ENCODE measurements at regions not wholly inside any gene's neighbourhood (a gene's known extent, or its start where the extent isn't known, plus 50 kb on each side); places are given as distances from the start of the nearest gene placed in this dataset.

GRCh38 chr15:37165395-37165794 lies 65.0 kb upstream of the MEIS2 start:
- no peaks in the 10 kb centered on the region for H3K27me3 ChIP-seq
- H3K36me3 ChIP-seq: no peaks in the 10 kb centered on the region
- no peak for DNase-seq
- H3K9me3 ChIP-seq (replicated peaks): no peaks in the 10 kb centered on the region
- no peak overlapping the region for H3K4me3 ChIP-seq
- H3K27ac ChIP-seq: no peak overlapping the region
- no peaks in the 10 kb centered on the region for H3K4me1 ChIP-seq

GRCh38 chr15:37166402-37166801 lies 66.1 kb upstream of the MEIS2 start:
- Histone ChIP-seq H3K4me3 (no peak overlapping the region), H3K4me1 (no peaks in the 10 kb centered on the region)

GRCh38 chr15:37181339-37181738 lies 81.0 kb upstream of the MEIS2 start:
- no peaks in the 10 kb centered on the region for H3K36me3 ChIP-seq
- H3K27ac ChIP-seq: no peak overlapping the region
- H3K9me3 ChIP-seq (replicated peaks): no peaks in the 10 kb centered on the region
- H3K4me1 ChIP-seq: no peaks in the 10 kb centered on the region
- no peaks in the 10 kb centered on the region for H3K27me3 ChIP-seq
- no peak for DNase-seq
- no peak overlapping the region for H3K4me3 ChIP-seq

More at GRCh38 chr15:37166402-37166801, 66.1 kb upstream of the MEIS2 start:
- no peak overlapping the region for H3K27ac ChIP-seq
- H3K9me3 ChIP-seq (replicated peaks): no peaks in the 10 kb centered on the region
- no peak for DNase-seq
- H3K36me3 ChIP-seq: no peaks in the 10 kb centered on the region
- H3K27me3 ChIP-seq: no peaks in the 10 kb centered on the region

GRCh38 chr15:37199545-37199944 lies 99.2 kb upstream of the MEIS2 start:
- Histone ChIP-seq H3K4me1 (no peaks in the 10 kb centered on the region), H3K27ac (no peak overlapping the region), H3K36me3 (no peaks in the 10 kb centered on the region), H3K9me3 (replicated peaks) (no peaks in the 10 kb centered on the region), H3K4me3 (no peak overlapping the region), H3K27me3 (no peaks in the 10 kb centered on the region)
- no peak for DNase-seq

GRCh38 chr15:37203050-37203449 lies 102.7 kb upstream of the MEIS2 start:
- Histone ChIP-seq H3K4me1 (no peaks in the 10 kb centered on the region), H3K9me3 (replicated peaks) (no peaks in the 10 kb centered on the region), H3K27me3 (no peaks in the 10 kb centered on the region), H3K4me3 (no peak overlapping the region), H3K27ac (no peak overlapping the region), H3K36me3 (no peaks in the 10 kb centered on the region)
- no peak for DNase-seq

- no peaks in the 10 kb centered on the region for H3K36me3 ChIP-seq
- H3K4me3 ChIP-seq: no peak overlapping the region
- DNase-seq: peak in 1 of 2 experiments; percentile 1
- no peaks in the 10 kb centered on the region for H3K4me1 ChIP-seq
- no peak overlapping the region for H3K27ac ChIP-seq
- no peaks in the 10 kb centered on the region for H3K27me3 ChIP-seq
- no peaks in the 10 kb centered on the region for H3K9me3 ChIP-seq (replicated peaks)
These were observed 104.3 kb upstream of the MEIS2 start for GRCh38 chr15:37204692-37205091.

GRCh38 chr15:37206690-37207089 lies 106.3 kb upstream of the MEIS2 start:
- Histone ChIP-seq H3K27ac (no peak overlapping the region), H3K36me3 (no peaks in the 10 kb centered on the region), H3K4me3 (no peak overlapping the region)

GRCh38 chr15:37208146-37209040 lies 108.0 kb upstream of the MEIS2 start:
- Histone ChIP-seq H3K9me3 (replicated peaks) (no peaks in the 10 kb centered on the region), H3K27ac (no peak overlapping the region), H3K36me3 (no peaks in the 10 kb centered on the region), H3K4me1 (no peaks in the 10 kb centered on the region), H3K27me3 (no peaks in the 10 kb centered on the region), H3K4me3 (no peak overlapping the region)
- DNase-seq: no peak

More at GRCh38 chr15:37206690-37207089, 106.3 kb upstream of the MEIS2 start:
- Histone ChIP-seq H3K27me3 (no peaks in the 10 kb centered on the region), H3K9me3 (replicated peaks) (no peaks in the 10 kb centered on the region), H3K4me1 (no peaks in the 10 kb centered on the region)
- DNase-seq: no peak

- Histone ChIP-seq H3K4me3 (no peak overlapping the region), H3K4me1 (no peaks in the 10 kb centered on the region), H3K9me3 (replicated peaks) (no peaks in the 10 kb centered on the region), H3K27ac (no peak overlapping the region), H3K27me3 (no peaks in the 10 kb centered on the region), H3K36me3 (no peaks in the 10 kb centered on the region)
- no peak for DNase-seq
These were observed 108.7 kb upstream of the MEIS2 start for GRCh38 chr15:37209041-37209363.

- no peak for DNase-seq
These were observed 117.2 kb upstream of the MEIS2 start for GRCh38 chr15:37217567-37217966.

GRCh38 chr15:37218351-37218916 lies 118.1 kb upstream of the MEIS2 start:
- H3K27ac ChIP-seq: no peak overlapping the region
- no peak for DNase-seq
- H3K36me3 ChIP-seq: no peaks in the 10 kb centered on the region
- H3K4me1 ChIP-seq: no peaks in the 10 kb centered on the region
- peaks cover 3% of the 10 kb centered on the region for H3K27me3 ChIP-seq
- no peak overlapping the region for H3K4me3 ChIP-seq
- no peaks in the 10 kb centered on the region for H3K9me3 ChIP-seq (replicated peaks)

More at GRCh38 chr15:37217567-37217966, 117.2 kb upstream of the MEIS2 start:
- Histone ChIP-seq H3K36me3 (no peaks in the 10 kb centered on the region), H3K9me3 (replicated peaks) (no peaks in the 10 kb centered on the region), H3K4me3 (no peak overlapping the region), H3K27ac (no peak overlapping the region), H3K27me3 (peaks cover 3% of the 10 kb centered on the region), H3K4me1 (no peaks in the 10 kb centered on the region)

- Histone ChIP-seq H3K27ac (no peak overlapping the region), H3K27me3 (peaks cover 3% of the 10 kb centered on the region), H3K36me3 (no peaks in the 10 kb centered on the region), H3K4me3 (no peak overlapping the region), H3K4me1 (no peaks in the 10 kb centered on the region), H3K9me3 (replicated peaks) (no peaks in the 10 kb centered on the region)
- no peak for DNase-seq
These were observed 118.9 kb upstream of the MEIS2 start for GRCh38 chr15:37219211-37219701.

GRCh38 chr15:37220949-37221670 lies 120.8 kb upstream of the MEIS2 start:
- Histone ChIP-seq H3K27ac (no peak overlapping the region), H3K27me3 (peaks cover 3% of the 10 kb centered on the region)

GRCh38 chr15:37221671-37222145 lies 121.4 kb upstream of the MEIS2 start:
- no peaks in the 10 kb centered on the region for H3K9me3 ChIP-seq (replicated peaks)
- no peaks in the 10 kb centered on the region for H3K36me3 ChIP-seq
- no peak for DNase-seq
- H3K27me3 ChIP-seq: peaks cover 3% of the 10 kb centered on the region
- H3K27ac ChIP-seq: no peak overlapping the region
- no peak overlapping the region for H3K4me3 ChIP-seq
- no peaks in the 10 kb centered on the region for H3K4me1 ChIP-seq

More at GRCh38 chr15:37220949-37221670, 120.8 kb upstream of the MEIS2 start:
- Histone ChIP-seq H3K4me1 (no peaks in the 10 kb centered on the region), H3K9me3 (replicated peaks) (no peaks in the 10 kb centered on the region), H3K36me3 (no peaks in the 10 kb centered on the region), H3K4me3 (no peak overlapping the region)
- no peak for DNase-seq

GRCh38 chr15:37223089-37223488 lies 122.7 kb upstream of the MEIS2 start:
- Histone ChIP-seq H3K4me3 (no peak overlapping the region), H3K4me1 (no peaks in the 10 kb centered on the region), H3K27me3 (peaks cover 3% of the 10 kb centered on the region), H3K27ac (no peak overlapping the region), H3K9me3 (replicated peaks) (no peaks in the 10 kb centered on the region), H3K36me3 (no peaks in the 10 kb centered on the region)
- no peak for DNase-seq
